ENCODE measurements at regions not wholly inside any gene's neighbourhood (a gene's known extent, or its start where the extent isn't known, plus 50 kb on each side); places are given as distances from the start of the nearest gene placed in this dataset.

DNA sequence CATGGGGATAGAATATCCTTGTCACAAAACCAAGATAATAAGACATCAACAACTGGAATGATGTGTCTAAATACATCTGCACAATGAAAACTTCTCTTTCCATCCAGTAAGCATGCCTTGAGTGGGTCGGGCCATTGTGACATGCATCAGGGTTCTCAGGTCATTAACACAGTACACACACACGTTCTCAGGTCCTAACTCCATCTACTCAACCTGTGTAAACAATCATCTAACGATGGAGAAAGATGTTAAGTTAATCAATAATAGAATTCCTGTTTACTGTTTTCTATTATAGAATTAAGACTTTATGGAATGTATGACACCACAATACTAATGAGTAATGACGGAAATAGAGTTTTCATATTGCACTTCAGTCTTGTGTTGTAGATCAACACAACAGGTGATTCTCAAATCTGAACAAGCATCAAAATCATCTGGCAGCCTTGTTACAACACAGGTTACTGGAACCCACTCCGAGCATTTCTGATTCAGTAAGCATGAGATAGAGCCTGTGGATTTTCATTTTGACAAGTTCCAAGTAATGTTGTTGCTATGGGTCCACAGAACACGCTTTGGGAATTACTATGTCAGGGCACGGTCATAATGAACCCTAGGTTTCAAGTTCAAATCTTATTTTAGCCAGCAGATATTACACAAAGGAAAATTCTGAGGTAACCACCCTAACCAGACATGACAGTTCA is 315.8 kb upstream of the TEX13C start:
- DNase-seq (ENCODE audit: low read depth in 2 of 2) = no peak

GRCh38 chrX:125004799-125005198 is 314.9 kb upstream of the TEX13C start:
- DNase-seq (ENCODE audit: low read depth in 2 of 2) = no peak

DNA sequence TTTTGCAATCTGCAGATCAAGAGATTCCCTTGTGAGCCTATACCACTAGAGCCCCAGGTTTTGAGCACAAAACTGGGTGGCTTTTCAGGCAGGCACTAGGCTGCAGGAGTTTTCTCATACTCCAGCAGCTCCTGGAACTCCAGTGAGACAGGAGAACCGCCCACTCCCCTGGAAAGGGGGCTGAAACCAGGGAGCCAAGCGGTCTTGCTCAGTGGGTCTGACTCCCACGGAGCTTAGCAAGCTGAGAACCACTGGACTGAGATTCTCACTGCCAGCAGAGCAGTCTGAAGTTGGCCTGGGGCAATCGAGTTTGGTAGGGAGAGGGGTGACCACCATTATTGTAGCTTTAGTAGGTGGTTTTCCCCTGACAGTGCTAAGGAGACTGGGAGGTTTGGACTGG is 313.8 kb upstream of the TEX13C start:
- no peak for DNase-seq (ENCODE audit: low read depth in 2 of 2)

DNA sequence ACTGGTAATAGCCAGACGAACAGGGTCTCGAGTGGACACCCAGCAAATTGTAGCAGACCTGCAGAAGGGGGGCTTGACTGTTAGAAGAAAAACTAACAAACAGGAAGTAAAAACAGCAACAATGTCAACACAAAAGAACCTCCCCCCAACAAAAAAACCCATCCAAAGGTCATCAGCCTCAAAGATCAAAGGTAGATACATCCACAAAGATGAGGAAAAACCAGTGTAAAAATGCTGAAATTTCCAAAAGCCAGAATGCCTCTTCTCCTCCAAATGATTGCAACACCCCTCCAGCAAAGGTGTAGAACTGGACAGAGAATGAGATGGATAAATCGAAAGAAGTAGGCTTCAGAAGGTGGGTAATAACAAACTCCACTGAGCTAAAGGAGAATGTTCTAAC is 313.0 kb upstream of the TEX13C start:
- no peak for DNase-seq (ENCODE audit: low read depth in 2 of 2)

- DNase-seq (ENCODE audit: low read depth in 2 of 2) = no peak
Observed at GRCh38 chrX:125012585-125012984, 307.1 kb upstream of the TEX13C start.

DNA sequence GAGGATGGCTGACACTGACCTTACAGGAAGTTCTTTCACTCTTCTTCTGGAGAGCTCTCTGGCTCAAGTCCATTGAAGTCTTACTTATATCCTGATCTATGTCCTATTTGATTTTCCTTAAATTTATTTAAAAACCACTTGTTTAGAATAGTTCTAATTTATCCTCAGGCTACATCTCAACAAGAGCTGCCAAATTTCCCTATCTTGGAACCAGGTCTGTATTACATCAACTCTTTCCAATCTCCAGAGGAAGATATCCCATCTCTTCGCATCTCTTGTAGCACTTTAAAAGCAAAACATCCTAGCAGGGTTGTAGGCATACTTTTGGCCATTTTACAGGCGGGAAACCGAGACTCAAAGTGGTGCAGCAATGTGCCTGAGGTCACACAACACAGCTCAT is 290.5 kb upstream of the TEX13C start:
- no peak for DNase-seq (ENCODE audit: low read depth in 2 of 2)
